Inferior parietal cortex (tissue), 1 donor: ENCODE measurements at regions not wholly inside any gene's neighbourhood (a gene's known extent, or its start where the extent isn't known, plus 50 kb on each side); places are given as distances from the start of the nearest gene placed in this dataset.

ENCODE experiments used
- DNase-seq: peaks from one replicate; pipeline ENCODE4 v3.0.0-alpha.2; 2016; ENCODE audit errors: extremely low spot score

DNA sequence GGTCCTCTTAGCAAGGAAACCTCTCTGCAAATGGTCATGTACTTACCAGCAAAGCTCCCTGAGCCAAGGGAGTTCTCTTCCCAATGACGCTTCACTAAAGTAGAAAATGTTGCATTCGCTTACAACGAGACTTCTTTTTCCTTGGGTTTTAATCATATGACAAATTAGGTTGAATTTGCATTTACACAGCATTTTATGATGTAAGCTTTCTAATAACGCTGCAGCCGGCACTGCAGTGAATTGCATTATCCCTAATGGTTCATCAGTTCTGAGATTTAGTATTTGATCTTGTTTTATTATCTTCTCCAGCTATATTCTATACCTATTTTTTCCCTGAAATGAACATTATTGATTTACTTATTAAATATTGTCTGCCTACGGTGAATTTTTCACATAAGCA is 339.3 kb upstream of the PFKP start:
- DNase-seq: no peak

DNA sequence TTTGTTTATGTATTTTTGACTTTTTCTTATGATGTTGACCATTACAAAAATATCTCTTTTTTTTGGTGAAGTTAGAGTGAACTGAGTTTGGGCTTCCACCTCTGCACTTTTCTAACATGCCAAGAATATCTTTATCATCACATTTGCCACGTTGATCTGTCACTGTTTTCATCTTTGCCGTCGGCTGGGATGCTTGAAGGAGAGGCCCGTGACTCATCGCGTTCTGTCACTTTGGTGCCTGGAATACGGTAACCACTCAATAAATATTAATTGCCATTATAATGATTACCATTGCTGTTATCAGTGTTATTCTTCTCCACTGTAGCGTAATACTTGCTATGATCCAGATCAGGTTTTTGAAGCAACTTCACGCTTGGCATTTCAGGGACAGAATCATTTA is 350.8 kb upstream of the PFKP start:
- no peak for DNase-seq

DNA sequence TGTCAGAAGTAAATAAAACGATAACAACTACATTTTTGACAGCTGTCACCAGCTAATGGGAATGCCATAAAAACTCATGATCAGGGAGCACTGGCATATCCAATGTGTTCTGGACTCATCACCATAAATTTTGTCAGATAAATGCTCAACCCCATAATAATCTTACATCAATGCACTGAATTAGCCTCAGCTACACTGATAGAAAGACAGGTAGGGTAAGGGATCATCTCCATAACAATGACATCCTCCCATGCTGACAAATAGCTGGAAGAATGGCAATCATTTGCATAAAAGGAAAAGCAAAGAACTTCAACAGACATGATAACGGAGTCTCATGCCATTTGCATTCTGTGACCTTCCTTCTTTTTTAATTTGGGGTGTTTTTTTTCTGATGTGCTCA is 352.8 kb upstream of the PFKP start:
- no peak for DNase-seq

DNA sequence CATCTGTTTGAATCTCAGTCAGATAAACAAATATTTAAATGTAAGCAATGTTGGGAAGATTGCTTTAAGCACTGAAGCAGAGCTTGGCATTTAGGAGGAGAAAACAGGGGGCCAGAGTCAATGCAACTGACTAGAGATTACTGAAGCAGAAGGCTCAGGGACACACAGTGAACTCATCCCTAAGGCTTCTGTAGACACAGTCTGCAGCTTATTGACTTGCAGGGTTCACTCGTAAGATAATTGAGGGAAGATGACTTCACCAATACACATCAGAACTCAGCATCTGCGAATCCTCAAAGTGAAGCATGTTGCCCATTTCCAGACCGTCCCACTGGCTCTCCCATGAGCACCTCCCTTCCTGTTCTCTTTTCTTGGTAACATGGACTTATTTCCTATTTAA is 363.4 kb upstream of the PFKP start:
- DNase-seq: no peak

DNA sequence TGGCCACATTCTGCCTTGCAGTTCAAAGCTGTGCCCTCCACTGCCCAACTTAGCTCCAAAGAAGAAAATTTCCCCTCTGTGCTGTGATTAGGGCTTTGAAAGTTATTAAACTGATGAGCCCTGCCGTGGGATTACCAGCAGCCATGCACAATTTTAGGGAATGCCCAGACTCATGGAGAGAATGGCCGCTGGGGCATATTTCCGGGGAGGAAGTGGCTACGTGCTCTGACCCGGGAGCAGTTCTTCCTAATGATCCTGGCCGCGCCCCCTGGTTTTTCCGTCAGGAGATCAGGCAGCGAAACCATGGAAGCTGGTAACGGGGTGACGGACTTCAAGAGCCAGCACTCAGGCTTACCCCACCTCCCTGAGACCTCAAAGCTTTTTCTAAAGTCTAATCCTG is 365.5 kb upstream of the PFKP start:
- no peak for DNase-seq

DNA sequence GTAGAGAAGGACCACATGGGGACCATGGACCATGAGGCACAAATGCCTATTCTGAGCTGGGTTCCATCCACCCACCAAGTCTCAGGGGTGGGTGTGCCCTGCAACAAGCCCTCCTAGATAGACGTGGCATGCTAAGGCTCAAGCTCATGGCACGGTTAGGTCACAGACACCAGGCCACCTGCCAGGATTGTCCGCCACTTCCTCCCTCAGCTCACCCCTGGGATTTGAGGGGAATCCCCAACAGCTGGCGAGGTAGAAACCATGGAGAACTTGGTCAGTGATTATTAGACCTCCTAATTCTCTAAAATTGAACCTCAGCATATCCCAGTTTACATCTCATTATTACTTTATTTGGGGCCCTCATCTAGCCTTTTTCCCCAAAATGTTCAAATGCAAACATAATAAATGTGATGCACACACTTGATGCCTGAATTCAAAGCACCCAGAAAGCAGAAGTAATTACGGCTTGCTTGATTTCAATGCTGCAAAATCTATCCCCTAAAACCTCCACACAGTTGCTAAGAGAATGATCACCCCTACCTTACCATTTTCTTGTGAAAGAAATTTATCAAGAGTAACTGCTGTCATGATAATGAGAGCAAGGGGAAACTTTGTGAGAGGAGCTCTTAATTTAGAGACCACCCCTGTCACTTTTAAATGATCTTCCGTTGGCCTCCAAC is 366.6 kb upstream of the PFKP start:
- no peak for DNase-seq

DNA sequence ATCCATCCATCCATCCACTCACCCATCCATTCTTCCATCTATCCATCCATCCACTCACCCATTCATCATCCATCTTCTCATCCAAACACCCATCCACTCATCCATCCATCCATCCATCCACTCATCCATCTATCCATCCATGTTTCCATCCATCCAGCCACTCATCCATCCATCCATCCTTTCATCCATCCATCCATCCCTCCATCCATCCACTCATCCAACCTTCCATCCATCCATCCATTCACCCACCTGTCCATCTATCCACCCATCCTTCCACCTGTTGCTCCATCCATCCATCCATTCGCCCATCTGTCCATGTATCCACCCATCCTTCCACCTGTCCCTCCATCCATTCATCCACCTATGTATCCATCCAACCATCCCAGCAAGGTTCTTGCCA is 378.4 kb upstream of the PFKP start:
- DNase-seq: no peak

DNA sequence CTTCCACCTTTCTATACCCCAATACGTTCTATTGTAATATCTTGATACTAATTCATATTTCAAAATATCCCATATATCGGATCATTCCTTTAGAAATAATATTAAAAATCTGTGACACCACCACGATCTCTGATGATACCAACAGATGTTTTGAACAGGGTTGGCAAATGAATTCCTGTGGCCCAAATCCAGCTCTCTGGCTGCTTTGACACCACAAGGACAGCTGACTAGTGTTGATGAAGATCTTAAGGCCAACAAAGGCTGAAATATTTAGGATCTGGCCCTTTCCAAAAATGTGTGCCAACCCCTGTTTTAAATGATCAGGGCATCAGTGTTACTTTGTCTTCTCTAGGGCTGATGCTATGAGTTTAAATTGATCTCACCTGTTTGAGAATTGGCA is 380.7 kb upstream of the PFKP start:
- no peak for DNase-seq

DNA sequence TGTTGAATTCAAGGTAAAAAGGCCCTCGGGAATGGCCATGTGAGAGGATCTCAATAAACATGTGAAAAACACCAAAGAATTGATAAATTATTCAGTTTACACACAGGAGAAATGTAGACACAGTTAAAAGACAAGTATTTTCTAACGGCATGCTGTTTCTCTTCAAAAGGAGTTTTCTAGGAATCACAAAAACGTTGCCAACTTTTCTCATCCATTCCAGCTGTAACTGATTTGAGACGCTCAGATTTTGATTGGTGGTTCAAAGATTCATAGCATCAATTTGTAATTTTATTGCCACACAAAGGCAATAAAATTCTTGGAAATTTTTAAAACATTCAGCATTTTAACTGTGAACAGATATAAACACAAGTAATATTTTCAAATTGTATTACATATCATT is 384.9 kb upstream of the PFKP start:
- DNase-seq: no peak

DNA sequence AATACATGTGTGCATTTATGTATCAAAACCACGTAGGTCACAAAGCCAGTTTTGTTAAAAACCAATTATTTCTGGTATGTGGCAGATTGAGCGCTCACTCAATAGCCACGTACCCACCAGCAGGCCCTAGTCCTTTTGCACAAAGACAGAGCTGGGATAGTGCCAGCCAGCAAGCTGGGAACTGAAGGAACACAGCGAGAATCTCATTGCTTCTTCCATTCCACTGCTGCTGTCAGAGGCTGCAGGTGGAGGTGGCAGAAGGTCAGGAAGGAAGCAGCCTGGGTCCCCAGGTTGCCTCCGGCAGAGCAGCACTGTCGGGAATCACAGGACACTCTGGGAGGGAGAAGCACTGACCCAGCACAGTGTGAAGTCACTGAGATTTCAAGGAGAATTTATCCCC is 385.5 kb upstream of the PFKP start:
- no peak for DNase-seq

DNA sequence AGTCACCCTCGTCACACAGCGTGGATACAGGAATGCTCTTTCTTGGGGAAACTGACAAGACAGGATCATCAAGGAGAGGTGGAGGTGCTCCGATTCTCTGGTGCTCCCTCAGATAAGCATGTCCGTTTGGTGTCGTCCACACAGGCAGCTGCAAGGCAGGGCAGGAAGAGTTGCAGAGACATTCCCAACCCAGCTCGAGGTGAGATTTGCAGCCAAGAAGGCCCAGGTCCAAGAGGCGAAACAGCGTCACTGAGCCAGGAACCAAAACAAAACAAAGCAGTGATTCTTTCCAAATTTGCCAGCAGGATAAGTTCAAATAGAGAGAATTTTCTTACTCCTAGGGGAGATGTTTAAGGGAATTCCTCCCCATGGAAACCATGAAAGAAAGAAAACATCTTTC is 386.5 kb upstream of the PFKP start:
- DNase-seq: no peak

DNA sequence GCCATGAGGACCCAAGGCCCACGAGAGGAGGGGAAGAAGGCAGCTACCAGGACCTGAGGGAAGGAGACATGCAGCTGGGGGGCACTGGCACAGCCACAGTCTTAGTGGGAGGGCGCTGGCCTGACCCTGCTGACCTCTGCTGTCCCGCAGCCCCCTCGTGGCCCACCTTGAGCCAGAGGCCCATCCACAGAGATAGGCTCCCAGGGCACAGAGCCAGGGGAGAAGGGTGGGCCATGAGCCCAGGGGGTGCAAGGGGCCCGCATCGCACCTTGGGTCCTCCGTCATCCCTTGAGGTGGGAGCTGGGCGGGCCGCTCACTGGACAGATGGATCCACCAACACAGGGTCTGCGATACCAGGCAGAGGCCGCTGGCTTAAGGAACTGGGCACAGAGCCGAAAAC is 387.7 kb upstream of the PFKP start:
- DNase-seq: no peak

DNA sequence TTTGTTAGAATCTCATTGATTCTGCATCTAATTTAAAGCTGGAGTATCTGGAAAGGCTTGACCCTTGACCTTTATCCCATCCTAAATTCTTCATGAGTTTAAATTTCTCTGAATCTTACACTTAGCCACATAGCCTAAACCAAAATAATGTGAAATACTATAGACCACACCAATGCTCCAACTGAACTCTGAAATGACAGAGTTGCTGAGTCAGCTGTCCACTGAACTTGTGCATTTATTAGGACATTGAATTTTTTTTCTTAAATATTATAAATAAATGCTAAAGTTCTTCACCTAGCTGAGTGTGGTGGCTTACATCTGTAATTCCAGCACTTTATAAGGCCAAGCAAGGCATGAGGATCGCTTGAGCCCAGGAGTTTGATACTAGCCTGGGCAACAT is 390.9 kb upstream of the PFKP start:
- no peak for DNase-seq

DNA sequence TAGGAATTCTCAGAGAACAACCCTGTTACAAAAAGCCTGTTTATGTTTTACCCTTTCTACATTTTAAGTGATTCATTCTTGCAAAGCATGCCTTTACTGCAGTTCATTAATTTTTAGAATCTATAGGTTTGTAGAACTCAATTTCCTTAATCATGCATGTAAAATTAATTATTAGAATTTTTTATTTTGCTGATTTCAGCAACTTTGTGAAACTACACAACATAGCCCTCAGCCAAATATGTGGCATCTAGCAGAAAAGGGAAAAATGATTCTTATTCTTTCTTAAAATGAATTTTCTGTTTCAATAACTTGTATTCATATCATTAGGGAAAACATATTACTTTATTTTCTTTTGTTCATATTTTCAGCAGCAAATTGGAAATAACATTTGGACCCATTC is 392.9 kb upstream of the PFKP start:
- no peak for DNase-seq

DNA sequence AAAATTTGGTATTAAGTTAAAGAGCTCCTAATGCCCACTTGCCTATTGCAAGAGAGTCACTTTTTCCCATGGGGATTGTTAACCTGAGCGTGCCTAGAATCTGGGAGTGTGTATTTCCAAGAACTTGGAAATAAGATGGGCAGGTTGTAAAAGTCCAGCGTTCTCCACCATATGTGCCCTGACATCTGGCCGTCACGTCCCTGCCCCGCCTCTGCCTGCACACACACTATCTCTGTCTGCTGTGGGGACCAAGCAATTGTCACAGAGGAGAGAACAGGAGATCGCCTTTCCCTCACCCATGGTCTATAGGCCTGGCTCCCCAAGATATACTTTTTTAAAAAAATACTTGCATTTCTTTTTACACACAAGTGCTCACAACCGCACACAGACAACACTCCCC is 396.5 kb upstream of the PFKP start:
- no peak for DNase-seq

DNA sequence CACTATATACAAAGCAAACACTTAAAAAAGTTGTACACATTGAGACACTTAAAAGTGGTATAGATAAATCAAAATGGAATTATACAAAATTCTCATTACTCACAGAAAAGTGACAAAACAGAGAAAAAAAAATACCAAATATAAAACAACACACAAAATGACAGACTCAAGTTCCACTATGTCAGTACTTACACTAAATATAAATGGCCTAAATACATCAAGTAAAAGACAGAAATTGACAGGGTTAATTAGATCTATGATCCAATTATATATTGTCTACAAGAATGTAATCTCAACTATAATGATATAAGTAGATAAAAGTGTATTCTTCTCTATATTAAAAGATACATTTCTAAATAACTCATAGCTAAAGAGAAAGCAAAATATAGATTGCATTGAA is 401.6 kb upstream of the PFKP start:
- DNase-seq: no peak

DNA sequence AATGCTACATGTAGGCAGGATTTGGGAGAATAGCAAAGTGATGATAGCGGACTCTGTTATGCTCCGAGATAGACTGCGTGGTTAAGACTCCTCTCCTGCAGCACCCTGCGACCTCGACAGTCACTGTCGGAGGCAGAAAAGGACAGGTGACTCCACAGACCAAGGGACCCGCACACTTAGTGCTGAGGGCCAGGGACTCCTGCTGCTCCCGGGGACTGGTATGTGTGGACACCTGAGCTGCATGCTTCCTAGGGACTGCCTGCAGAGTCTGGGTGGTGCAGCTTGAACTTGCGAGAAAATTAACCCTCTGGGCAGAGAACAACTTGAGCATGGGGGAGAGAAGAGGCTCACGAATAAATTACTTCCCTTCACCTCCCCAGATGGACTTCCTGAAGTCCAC is 407.1 kb upstream of the PFKP start:
- no peak for DNase-seq

DNA sequence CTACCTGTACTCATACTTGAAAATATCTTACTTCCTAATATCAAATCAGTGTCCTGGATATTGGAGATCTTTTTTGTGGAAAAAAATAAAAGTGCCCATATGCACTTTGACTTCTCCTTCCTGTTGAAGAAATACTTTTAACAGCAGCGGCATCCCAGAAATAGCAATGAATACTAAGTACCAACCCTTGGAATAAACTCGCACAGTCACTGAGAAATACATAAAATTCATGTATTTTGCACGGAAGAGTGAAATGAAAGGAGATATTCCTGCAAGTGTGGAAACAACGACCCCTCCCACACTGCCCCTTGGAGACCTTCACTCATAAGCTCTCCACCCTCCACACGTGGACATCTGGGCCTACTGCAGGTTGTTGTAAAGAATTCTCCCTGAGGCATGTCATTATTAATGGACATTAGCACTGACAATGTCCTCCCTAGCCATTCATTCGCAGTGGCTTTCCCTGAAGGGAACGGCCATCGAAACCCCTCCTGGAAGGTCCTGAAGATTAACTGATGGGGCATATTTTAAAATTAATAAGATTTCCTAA is 407.6 kb upstream of the PFKP start:
- no peak for DNase-seq

DNA sequence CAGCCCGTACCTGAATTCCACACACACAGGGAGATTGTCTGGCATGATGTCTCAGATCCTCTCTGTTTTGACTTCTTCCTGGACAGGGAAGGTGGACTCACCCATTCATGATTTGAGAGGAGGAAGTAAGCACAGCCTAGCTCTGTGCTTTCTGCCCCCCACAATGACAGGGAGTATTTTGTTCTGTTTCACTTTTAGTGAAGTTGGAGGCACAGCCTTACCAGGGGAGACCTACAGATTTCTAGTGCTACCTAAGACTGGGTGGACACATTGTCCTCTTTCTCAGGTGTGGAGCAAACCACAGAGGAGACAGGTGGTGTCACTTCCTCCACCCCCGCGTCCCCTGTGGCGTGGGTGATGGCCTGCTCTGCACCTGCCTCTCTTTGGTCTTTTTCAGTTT is 408.6 kb upstream of the PFKP start:
- no peak for DNase-seq

DNA sequence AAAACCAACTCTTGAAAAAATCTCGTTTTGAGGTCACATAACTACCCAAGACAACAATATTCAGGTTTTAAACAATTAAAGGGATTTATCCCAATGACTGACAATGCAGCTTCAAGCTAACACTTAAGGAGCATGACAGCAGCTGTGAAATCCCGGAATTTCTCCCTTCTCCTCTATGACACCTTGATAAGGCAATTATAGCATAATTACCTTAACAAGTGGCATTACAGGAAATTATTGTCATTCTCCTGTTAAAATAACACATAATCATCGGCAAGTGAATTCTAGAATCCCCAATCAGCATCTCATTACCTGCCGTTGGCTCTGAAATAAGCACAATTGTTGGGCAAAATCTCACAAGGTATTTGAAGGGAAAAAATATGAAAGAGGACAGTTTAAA is 417.0 kb upstream of the PFKP start:
- DNase-seq: no peak

DNA sequence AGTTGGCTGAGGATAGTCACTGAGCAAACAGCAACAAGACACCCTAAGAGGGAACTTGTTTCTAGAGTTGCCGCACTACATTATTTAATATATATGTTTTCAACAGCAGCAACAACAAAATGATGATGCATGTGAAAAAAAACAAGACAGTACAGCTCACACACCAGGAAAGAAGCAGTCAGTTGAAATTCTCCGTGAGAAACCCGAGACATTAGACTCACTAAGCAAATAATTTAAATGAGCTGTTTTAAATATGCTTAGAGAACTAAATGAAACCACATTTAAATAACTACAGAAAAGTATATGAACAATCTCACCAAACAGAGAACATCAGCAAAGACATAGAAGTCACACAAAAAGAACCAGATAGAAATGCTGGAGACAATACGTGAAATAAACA is 426.3 kb upstream of the PFKP start:
- DNase-seq: no peak

DNA sequence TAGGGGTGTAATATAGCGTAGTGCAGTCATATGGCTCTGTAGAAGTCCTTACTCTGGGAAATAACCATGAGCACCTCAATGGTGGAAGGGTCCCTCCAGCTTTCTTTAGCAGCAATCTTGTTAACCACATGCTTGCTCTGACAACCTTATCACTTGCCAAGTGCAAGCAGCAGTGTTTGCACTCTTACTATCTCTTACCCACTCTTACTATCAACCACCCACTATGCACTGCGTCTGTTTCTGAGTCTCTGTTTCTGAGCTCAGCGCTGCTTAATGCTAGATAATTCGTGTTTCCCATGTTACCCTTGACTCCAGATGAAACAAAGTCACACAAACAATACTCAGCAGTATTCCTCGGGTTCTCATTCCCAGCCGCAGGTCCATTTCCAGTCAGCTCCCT is 433.7 kb upstream of the PFKP start:
- no peak for DNase-seq

DNA sequence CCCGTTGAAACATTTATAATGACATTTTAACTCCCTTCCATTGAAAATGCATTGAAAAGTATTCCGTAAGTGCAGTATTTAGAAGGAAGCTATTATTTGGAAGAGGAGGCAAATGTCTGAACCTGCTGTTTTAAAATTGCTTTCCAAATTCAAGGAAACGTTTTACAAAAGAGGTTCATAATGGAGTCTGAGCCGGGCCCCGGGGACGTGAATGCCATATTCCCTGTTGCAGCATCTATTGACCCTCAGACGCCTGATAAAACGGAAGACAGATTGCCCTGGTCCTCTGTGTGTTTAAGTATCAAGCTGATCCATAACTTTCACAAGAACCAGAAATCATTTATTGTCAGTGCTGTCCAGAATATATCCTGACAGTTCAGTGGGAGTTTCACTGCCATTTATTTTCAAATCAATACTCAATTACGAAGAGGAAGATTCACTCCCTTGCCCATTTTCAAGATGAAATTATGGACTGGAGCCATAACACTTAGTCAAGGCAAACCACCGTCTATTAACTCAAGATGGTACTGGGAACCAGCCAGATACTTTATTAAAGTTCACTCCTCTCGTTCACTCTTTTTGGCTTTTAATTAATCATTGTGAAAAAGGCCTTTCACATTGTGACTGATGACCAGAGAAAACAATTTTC is 435.7 kb upstream of the PFKP start:
- DNase-seq: no peak

DNA sequence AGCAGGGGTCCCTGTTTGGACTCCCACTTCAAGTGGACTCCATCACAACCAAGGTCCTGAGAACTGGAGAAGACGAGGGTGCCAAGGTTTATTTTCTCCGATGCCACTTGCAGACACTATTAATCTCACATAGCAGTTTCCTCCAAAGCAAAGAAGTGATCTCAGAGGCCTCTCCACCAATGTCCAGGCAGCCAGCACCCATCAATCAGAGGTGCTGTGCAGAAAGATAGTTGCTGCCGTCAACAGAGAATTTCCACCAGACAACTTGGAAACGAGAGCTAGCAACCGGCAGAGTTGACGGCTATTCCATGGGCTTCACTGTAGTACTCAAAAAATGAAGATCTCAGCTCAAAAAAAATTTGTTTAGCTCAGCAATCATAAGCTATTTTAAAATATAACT is 438.6 kb upstream of the PFKP start:
- DNase-seq: no peak
